ENCODE measurements at regions not wholly inside any gene's neighbourhood (a gene's known extent, or its start where the extent isn't known, plus 50 kb on each side); places are given as distances from the start of the nearest gene placed in this dataset.
A peak's percentile ranks its signal among the peaks of the same experiment; 100 is the strongest.

GRCh38 chr2:217183471-217183870, 323.6 kb upstream of the TNP1 start:
- intact Hi-C loops (cut with DNase I) = loop anchor here in 3 of 10 donors (2.0 to 10.0 kb wide), 3 partner anchors 27 to 524 kb away; no protein-coding TSS in a partner anchor
- Histone ChIP-seq H3K27me3 (peaks cover 0 to 32% (median 0%) of the 10 kb centered on the region in 7 donors), H3K4me3 (no peak overlapping the region), H3K4me1 (peaks cover 0 to 27% (median 10%) of the 10 kb centered on the region in 9 donors), H3K9me3 (no peaks in the 10 kb centered on the region), H3K27ac (peak overlapping the region in 1 of 10 donors; percentile 20), H3K36me3 (no peaks in the 10 kb centered on the region)
- TF ChIP-seq CTCF (IDR thresholded peaks at IDR 0.05) = no peak
- DNase-seq (no peak), ATAC-seq (no peak)
- WGBS, 2 donors = 86 to 93% methylated on average over 1 of the region's 1 CpG

- Histone ChIP-seq H3K27ac (peak overlapping the region in 1 of 10 donors; percentile 20), H3K4me3 (no peak overlapping the region), H3K36me3 (no peaks in the 10 kb centered on the region), H3K9me3 (no peaks in the 10 kb centered on the region), H3K4me1 (peaks cover 0 to 27% (median 10%) of the 10 kb centered on the region in 9 donors), H3K27me3 (peaks cover 0 to 28% (median 0%) of the 10 kb centered on the region in 7 donors)
- no peak for TF ChIP-seq CTCF (IDR thresholded peaks at IDR 0.05)
- intact Hi-C loops (cut with DNase I) = loop anchor here in 3 of 10 donors (2.0 to 10.0 kb wide), 3 partner anchors 28 to 524 kb away; no protein-coding TSS in a partner anchor
- ATAC-seq (no peak), DNase-seq (no peak)
- 48 to 53% methylated on average over 3 of the region's 3 CpGs for WGBS, 2 donors
These were observed 323.1 kb upstream of the TNP1 start for GRCh38 chr2:217182926-217183325.

- peaks cover 0 to 24% (median 0%) of the 10 kb centered on the region in 7 donors for H3K27me3 ChIP-seq
- TF ChIP-seq CTCF (IDR thresholded peaks at IDR 0.05) = no peak
- intact Hi-C loops (cut with DNase I) = loop anchor here in 2 of 10 donors (5.0 to 10.0 kb wide), 2 partner anchors 323 to 526 kb away; no protein-coding TSS in a partner anchor
These were observed 321.6 kb upstream of the TNP1 start for GRCh38 chr2:217181512-217181911.

GRCh38 chr2:217179854-217180253, 320.0 kb upstream of the TNP1 start:
- H3K4me3 ChIP-seq = no peak overlapping the region
- peaks cover 0 to 17% (median 0%) of the 10 kb centered on the region in 11 donors for H3K9me3 ChIP-seq
- intact Hi-C loops (cut with DNase I) = loop anchor here in 3 of 10 donors (5.0 to 10.0 kb wide), 4 partner anchors 325 to 535 kb away; no protein-coding TSS in a partner anchor
- 65 to 68% methylated on average over 2 of the region's 2 CpGs for WGBS, 2 donors
- no peak overlapping the region for H3K27ac ChIP-seq
- H3K27me3 ChIP-seq = peaks cover 0 to 30% (median 0%) of the 10 kb centered on the region in 7 donors
- DNase-seq = no peak
- no peak for ATAC-seq
- no peak for TF ChIP-seq CTCF (IDR thresholded peaks at IDR 0.05)
- peaks cover 0 to 17% (median 9%) of the 10 kb centered on the region in 9 donors for H3K4me1 ChIP-seq
- H3K36me3 ChIP-seq = no peaks in the 10 kb centered on the region

More at GRCh38 chr2:217181512-217181911, 321.6 kb upstream of the TNP1 start:
- Histone ChIP-seq H3K36me3 (no peaks in the 10 kb centered on the region), H3K9me3 (peaks cover 0 to 5% (median 0%) of the 10 kb centered on the region in 11 donors), H3K4me3 (no peak overlapping the region), H3K4me1 (peaks cover 0 to 27% (median 9%) of the 10 kb centered on the region in 9 donors), H3K27ac (no peak overlapping the region)
- no peak for DNase-seq
- no peak for ATAC-seq
